ENCODE measurements at regions not wholly inside any gene's neighbourhood (a gene's known extent, or its start where the extent isn't known, plus 50 kb on each side); places are given as distances from the start of the nearest gene placed in this dataset.

DNA sequence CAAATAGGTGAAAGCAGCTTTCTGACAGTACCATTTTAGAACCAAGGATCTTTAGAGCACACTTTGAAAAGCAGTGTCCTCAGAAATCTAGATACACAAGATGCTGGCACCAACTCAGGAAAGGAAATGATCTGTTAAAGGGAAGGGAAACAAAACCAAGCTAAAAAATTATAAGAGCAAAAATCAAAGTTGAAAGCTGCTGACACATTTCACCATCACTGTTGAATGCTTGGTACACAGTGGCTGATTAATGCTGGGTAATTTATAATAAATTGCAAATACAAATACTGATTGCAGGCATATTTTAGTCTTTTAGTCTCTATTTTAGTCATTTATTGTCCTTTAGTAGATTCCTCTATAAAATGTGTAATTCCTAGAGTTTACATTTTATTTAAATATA is 1540.1 kb upstream of the PCDH10 start:
- no peak for TF ChIP-seq EZH2 (IDR thresholded peaks at IDR 0.05; ENCODE audit: insufficient read depth, poor library complexity, severe bottlenecking)
- TF ChIP-seq EZH2phosphoT487 (IDR thresholded peaks at IDR 0.05; ENCODE audit: insufficient read depth, low read depth) = no peak

All from GM23248 (cell line).